ENCODE measurements at regions not wholly inside any gene's neighbourhood (a gene's known extent, or its start where the extent isn't known, plus 50 kb on each side); places are given as distances from the start of the nearest gene placed in this dataset.
A peak's percentile ranks its signal among the peaks of the same experiment; 100 is the strongest.

GRCh38 chr12:105736498-105736897 lies 402.3 kb downstream of the NUAK1 start:
- Histone ChIP-seq H3K9me3 (no peaks in the 10 kb centered on the region), H3K27ac (peak overlapping the region in 1 of 10 donors; percentile 87), H3K4me1 (peaks cover 16 to 60% (median 43%) of the 10 kb centered on the region in 9 donors), H3K36me3 (no peaks in the 10 kb centered on the region), H3K27me3 (no peaks in the 10 kb centered on the region), H3K4me3 (no peak overlapping the region)
- intact Hi-C loops (cut with DNase I), result loop anchor here in 2 of 10 donors (5.0 kb wide), 1 partner anchor 64 kb away; no protein-coding TSS in a partner anchor
- WGBS, 2 donors, result 77 to 84% methylated on average over 5 of the region's 5 CpGs
- no peak for DNase-seq
- TF ChIP-seq, protein P1, sequence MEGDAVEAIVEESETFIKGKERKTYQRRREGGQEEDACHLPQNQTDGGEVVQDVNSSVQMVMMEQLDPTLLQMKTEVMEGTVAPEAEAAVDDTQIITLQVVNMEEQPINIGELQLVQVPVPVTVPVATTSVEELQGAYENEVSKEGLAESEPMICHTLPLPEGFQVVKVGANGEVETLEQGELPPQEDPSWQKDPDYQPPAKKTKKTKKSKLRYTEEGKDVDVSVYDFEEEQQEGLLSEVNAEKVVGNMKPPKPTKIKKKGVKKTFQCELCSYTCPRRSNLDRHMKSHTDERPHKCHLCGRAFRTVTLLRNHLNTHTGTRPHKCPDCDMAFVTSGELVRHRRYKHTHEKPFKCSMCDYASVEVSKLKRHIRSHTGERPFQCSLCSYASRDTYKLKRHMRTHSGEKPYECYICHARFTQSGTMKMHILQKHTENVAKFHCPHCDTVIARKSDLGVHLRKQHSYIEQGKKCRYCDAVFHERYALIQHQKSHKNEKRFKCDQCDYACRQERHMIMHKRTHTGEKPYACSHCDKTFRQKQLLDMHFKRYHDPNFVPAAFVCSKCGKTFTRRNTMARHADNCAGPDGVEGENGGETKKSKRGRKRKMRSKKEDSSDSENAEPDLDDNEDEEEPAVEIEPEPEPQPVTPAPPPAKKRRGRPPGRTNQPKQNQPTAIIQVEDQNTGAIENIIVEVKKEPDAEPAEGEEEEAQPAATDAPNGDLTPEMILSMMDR (IDR thresholded peaks at IDR 0.05), result no peak
- ATAC-seq, result no peak

DNA sequence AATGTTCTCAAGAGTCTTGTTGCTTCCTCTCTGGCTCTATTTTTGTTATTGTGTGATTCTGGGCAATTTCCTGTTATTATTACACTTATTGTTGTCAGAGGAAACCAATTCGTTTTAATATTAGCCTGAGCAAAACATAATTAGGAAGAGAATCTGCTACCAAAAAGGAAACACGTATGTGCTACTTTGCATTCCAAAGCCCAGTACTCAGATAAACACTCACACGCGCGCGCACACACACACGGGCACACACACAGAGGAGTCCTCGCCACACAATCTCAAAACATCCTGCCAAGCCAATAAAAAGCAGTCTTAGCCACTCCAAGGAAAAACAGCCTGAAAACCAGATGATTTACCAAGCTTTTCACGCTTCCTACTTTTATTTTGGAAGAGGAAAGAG lies 400.7 kb downstream of the NUAK1 start:
- Histone ChIP-seq H3K27ac (peak overlapping the region; percentile 39 to 87 (median 78)), H3K36me3 (no peaks in the 10 kb centered on the region), H3K4me1 (peaks cover 21 to 76% (median 59%) of the 10 kb centered on the region in 9 donors), H3K4me3 (peak overlapping the region in 2 of 10 donors; percentile 4 to 15), H3K27me3 (no peaks in the 10 kb centered on the region), H3K9me3 (no peaks in the 10 kb centered on the region)
- 18 to 19% methylated on average over 9 of the region's 9 CpGs for WGBS, 2 donors
- DNase-seq, result peak; percentile 53 to 55
- peak; percentile 55 to 83 (median 75) for ATAC-seq
- TF ChIP-seq, protein P1 (IDR thresholded peaks at IDR 0.05), result no peak
- intact Hi-C loops (cut with DNase I), result loop anchor here in 2 of 10 donors (5.0 kb wide), 1 partner anchor 66 kb away; no protein-coding TSS in a partner anchor

GRCh38 chr12:105740369-105740768 lies 398.4 kb downstream of the NUAK1 start:
- H3K9me3 ChIP-seq, result no peaks in the 10 kb centered on the region
- WGBS, 2 donors, result 53 to 73% methylated on average over 2 of the region's 2 CpGs
- no peaks in the 10 kb centered on the region for H3K36me3 ChIP-seq
- TF ChIP-seq, protein P1 (IDR thresholded peaks at IDR 0.05), result no peak
- no peak overlapping the region for H3K4me3 ChIP-seq
- DNase-seq (no peak), ATAC-seq (no peak)
- peaks cover 21 to 72% (median 57%) of the 10 kb centered on the region in 9 donors for H3K4me1 ChIP-seq
- no peaks in the 10 kb centered on the region for H3K27me3 ChIP-seq
- peak overlapping the region in 6 of 10 donors; percentile 33 to 87 (median 60) for H3K27ac ChIP-seq
- intact Hi-C loops (cut with DNase I), result no loop called here

DNA sequence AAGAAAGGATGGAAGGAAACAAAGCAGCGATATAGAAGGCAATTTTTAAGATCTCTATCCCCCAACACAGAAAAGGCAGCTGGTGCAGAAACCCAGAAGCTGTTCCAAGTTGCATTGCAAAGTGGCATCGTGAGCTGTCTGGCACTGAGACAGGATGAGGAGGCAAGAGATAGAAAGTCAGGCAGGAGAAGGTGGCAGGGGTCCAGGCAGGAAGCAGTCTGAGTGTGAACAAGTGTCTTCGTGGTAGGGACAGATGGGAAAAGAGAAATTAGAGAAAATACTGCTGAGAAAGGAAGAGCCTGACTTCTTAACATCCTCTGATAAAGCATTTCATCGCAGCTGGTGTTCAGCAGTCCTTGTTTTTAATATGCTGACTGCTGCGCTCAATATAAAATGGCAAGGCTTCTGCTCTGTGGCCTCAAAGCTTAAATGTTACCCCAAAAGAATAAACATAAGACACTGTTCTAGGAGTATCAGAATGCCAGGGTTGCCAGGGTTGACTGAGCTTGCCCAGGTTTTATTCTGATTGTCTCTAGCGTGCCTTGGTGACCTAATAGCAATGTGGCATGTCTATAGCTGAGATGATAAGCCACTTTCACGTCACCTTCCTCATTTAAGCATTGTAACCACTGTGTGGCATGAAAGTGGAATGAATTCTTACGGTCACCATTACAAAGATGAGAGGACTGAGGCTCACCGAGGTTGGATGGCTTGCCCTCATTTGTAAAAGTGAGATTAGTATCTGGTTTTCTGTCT lies 397.6 kb downstream of the NUAK1 start:
- ATAC-seq, result peak in 7 of 8 donors; percentile 18 to 74 (median 50)
- TF ChIP-seq, protein P1 (IDR thresholded peaks at IDR 0.05), result no peak
- Histone ChIP-seq H3K27ac (peak overlapping the region in 9 of 10 donors; percentile 17 to 87 (median 61)), H3K4me3 (peak overlapping the region in 1 of 10 donors; percentile 5), H3K9me3 (no peaks in the 10 kb centered on the region), H3K4me1 (peaks cover 21 to 69% (median 57%) of the 10 kb centered on the region in 9 donors), H3K36me3 (no peaks in the 10 kb centered on the region), H3K27me3 (no peaks in the 10 kb centered on the region)
- WGBS, 2 donors, result 25% methylated on average over 9 of the region's 9 CpGs
- intact Hi-C loops (cut with DNase I), result no loop called here
- DNase-seq, result peak; percentile 56 to 65

Measured in heart right ventricle (tissue), 16 donors.